HG02852 (cell line): ENCODE measurements at regions not wholly inside any gene's neighbourhood (a gene's known extent, or its start where the extent isn't known, plus 50 kb on each side); places are given as distances from the start of the nearest gene placed in this dataset.
A peak's percentile ranks its signal among the peaks of the same experiment; 100 is the strongest.
"Not testable (repeated sequence)": the region's sequence is repeated elsewhere in the genome, so short reads cannot be mapped to it uniquely, and the experiment has no call there.

Experiments
- ATAC-seq: cut with Tn5 transposase; IDR thresholded peaks from one replicate; pipeline ENCODE4 v1.9.1; 2021; ENCODE audit warnings: mild to moderate bottlenecking, moderate library complexity; ENCODE audit not compliant: unreplicated experiment

DNA sequence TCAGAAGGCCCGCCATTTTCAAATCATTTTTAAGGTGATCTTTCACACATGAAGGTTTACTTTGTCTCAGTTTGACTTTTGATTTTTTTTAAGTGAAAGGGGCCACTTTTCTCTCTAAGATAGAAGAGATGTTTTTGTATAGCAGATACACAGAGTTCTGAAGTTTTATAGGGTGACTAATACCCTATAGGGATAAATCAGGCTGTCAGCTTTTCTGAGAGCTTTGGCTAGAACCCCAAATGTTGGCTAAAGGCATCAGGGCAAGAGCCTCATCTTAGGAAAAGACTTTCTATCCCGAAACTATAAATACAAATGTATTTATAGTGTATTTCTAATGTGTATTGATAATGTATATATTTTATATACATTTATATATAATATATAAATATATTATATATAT is 181.4 kb downstream of the TBX18 start:
- no peak for ATAC-seq

DNA sequence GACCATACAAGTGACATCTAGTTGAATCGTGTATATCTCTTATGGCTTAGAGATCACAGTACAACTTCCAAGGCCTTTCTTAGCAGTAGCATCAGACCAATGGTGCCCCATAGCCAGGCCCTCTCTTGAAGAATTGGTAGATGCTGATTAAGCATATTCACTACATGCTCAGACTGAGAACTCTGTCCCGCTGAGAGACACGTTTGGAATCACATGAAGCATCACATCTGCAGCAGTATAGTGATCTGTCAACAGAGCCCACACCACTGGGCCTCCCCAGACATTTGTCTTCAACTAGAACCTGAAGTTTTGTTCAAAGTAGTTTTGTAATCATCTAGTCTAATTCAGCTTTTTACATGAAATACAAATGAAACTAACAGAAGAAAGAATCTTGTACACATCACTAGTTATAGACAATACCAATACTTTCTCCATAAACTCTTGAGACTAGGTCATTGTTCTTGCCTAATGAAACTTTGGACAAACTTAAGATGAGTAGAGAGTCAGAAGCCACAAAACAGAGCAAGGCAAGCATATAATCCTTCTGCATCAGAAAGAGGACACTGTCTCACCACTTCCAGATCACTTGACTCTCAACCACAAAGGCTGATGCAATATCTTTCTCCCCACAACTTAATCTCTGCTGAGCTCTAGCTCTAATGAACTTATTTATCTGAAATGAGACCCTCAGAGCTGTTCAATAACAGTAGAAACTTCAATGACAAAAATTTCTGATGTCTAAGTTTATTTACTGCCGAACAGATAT is 182.7 kb downstream of the TBX18 start:
- ATAC-seq, result no peak

- ATAC-seq, result no peak
Measured at GRCh38 chr6:84579404-84579803, 185.0 kb downstream of the TBX18 start.

GRCh38 chr6:84576029-84576428 is 188.4 kb downstream of the TBX18 start:
- ATAC-seq, result no peak

DNA sequence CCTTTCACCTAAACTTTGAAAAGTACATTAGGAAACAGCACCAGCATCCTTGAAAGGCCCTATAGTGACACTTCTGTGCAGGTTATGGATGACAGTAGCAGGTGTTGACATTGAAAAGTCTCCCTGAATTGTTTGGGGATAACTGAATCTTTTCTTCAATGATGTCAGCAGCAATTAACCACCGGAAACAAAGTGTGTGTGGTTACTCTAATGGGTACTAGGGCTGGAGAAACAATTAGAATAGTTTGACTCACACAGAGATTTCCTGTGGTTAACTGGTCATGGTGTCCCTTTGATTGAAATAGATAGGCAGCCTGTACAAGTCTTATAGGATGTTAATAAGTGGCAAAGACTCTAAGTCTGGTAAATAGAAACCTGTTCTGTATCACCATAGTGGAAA is 189.1 kb downstream of the TBX18 start:
- ATAC-seq, result peak; percentile 98

GRCh38 chr6:84569882-84570281 is 194.5 kb downstream of the TBX18 start:
- no peak for ATAC-seq

DNA sequence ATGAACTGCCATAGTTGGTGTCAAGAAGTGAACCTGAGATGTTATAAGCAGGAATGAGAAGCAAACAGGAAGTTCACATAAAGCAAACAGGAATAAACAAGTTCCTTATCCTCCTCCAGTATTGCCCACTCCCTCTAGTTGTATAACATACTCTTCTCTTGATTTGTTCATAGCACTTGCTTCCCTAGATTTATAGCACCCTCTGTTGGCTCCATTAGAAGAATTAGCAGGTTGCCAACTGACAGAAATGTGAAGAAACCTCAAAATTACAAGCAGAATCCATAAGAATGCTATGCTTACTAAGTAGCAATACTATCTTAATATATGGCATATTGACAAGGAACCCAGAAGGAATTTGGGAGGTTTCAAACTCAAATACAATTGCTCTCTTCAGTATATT is 195.4 kb downstream of the TBX18 start:
- ATAC-seq, result no peak

GRCh38 chr6:84565718-84566117 is 198.7 kb downstream of the TBX18 start:
- not testable (repeated sequence) for ATAC-seq

GRCh38 chr6:84560436-84561390 is 203.7 kb downstream of the TBX18 start:
- no peak for ATAC-seq

- ATAC-seq, result no peak
Measured at GRCh38 chr6:84556541-84557335, 207.7 kb downstream of the TBX18 start.

DNA sequence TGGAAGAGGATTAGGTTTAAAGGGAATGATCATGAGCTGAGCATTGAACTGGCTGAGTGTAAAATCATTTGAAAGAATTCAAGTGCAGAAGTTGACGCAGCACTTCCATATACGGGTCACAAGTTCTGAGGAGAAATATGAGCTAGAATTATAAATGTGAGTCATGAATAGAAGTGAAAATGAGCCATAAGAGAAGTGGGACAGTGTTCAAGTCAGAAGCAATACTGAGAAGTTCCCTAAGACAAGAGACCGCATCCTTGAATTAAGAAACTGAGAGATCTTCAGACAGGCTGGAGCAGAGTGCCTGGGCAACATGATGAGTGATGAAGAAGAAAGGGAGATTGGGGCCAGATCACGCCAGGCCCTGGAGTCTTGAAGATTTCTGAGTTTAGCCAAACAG is 209.7 kb downstream of the TBX18 start:
- ATAC-seq, result no peak

- no peak for ATAC-seq
Measured at GRCh38 chr6:84554074-84554473, 210.3 kb downstream of the TBX18 start.

- ATAC-seq, result no peak
Measured at GRCh38 chr6:84553527-84553926, 210.9 kb downstream of the TBX18 start.

- no peak for ATAC-seq
Measured at GRCh38 chr6:84551797-84552196, 212.6 kb downstream of the TBX18 start.

- ATAC-seq, result no peak
Measured at GRCh38 chr6:84549917-84550316, 214.5 kb downstream of the TBX18 start.

GRCh38 chr6:84547341-84547801 is 217.0 kb downstream of the TBX18 start:
- no peak for ATAC-seq

- no peak for ATAC-seq
Measured at GRCh38 chr6:84546427-84546914, 217.9 kb downstream of the TBX18 start.

- no peak for ATAC-seq
Measured at GRCh38 chr6:84539122-84539856, 225.1 kb downstream of the TBX18 start.

GRCh38 chr6:84536885-84537638 is 227.3 kb downstream of the TBX18 start:
- no peak for ATAC-seq
